HepG2 (cell line): ENCODE measurements at regions not wholly inside any gene's neighbourhood (a gene's known extent, or its start where the extent isn't known, plus 50 kb on each side); places are given as distances from the start of the nearest gene placed in this dataset.

ENCODE experiments used
- ATAC-seq: fragments of 200-7000 bp; cut with Tn5 transposase; 3 replicates; pipeline ENCODE4 v1.9.1; 2020; ENCODE audit warnings: mild to moderate bottlenecking, moderate library complexity
- BruUV-seq: library from RNA; stranded (reverse); fragments of 400-500 nt; replicated peaks from 2 replicates; lab custom pipeline; 2021; lab: Mats Ljungman, UMichigan
- CTCF ChIA-PET: fragments of 300-600 bp; formaldehyde crosslinking; extraction: SDS; loops from one replicate; lab custom pipeline; 2021; ENCODE audit warnings: low total read pairs, inconsistent platforms, low intra/inter-chr PET ratio; lab: Yijun Ruan, JAX
- POLR2A ChIA-PET: fragments of 350-600 bp; sonication (Branson Sonifier 250); formaldehyde crosslinking; loops from one replicate; lab custom pipeline; 2020; ENCODE audit warnings: antibody characterized with exemption, inconsistent platforms; lab: Yijun Ruan, JAX
- DNase-seq: peaks from one replicate; pipeline ENCODE4 v3.0.0-alpha.2; 2015; ENCODE audit warnings: low spot score
- FAIRE-seq: peaks from 3 replicates; lab custom pipeline; 2011; peaks lifted over from hg19 to GRCh38; lab: Jason Lieb, UNC
- H2AFZ ChIP-seq: one replicate; pipeline ENCODE4 v1.6.1; 2011; ENCODE audit warnings: low read length, inconsistent platforms
- H3K27ac ChIP-seq: fragments of 300-600 bp; 3 replicates; pipeline ENCODE4 v1.8.0; 2011; ENCODE audit warnings: mixed run types, mild to moderate bottlenecking, mixed read lengths, low read length, inconsistent platforms; ENCODE audit not compliant: insufficient read depth; ENCODE audit errors: extremely low read length
- H3K27me3 ChIP-seq, 2 experiments: fragments of 200-600 bp in 1 of 2; 2 replicates in 1 of 2; 3 replicates in 1 of 2; pipeline versions ENCODE4 v1.6.0 to v1.8.0; 2011; ENCODE audit warnings: low read length in 2 of 2, mild to moderate bottlenecking in 2 of 2, moderate library complexity in 2 of 2, inconsistent platforms in 1 of 2; ENCODE audit not compliant: insufficient read depth in 2 of 2, control insufficient read depth in 1 of 2
- H3K36me3 ChIP-seq, 2 experiments: fragments of 200-600 bp in 1 of 2; replicated peaks in 1 of 2; 2 replicates in 1 of 2; 3 replicates in 1 of 2; pipeline versions ENCODE4 v1.5.1 to v1.8.0; 2011; ENCODE audit warnings: low read length in 2 of 2, inconsistent platforms in 1 of 2; ENCODE audit not compliant: insufficient read depth in 2 of 2, control insufficient read depth in 1 of 2
- H3K4me1 ChIP-seq: 2 replicates; pipeline ENCODE4 v1.5.1; 2012; ENCODE audit warnings: low read length, inconsistent platforms; ENCODE audit not compliant: insufficient read depth
- H3K4me2 ChIP-seq: 2 replicates; pipeline ENCODE4 v1.6.0; 2011; ENCODE audit warnings: low read depth, low read length, inconsistent platforms
- H3K4me3 ChIP-seq, 3 experiments: fragments of 200-600 bp in 1 of 3; sonication (generic), shearing (Covaris generic) in 1 of 3; replicated peaks in 1 of 3; 2 replicates each; pipeline ENCODE4 v1.5.1; 2011 to 2016; ENCODE audit warnings: low read length in 3 of 3, inconsistent platforms in 2 of 3, low read depth in 2 of 3, mild to moderate bottlenecking in 2 of 3, control low read depth in 1 of 3, mixed read lengths in 1 of 3; ENCODE audit not compliant: insufficient read depth in 1 of 3
- H3K79me2 ChIP-seq: one replicate; pipeline ENCODE4 v1.6.1; 2011; ENCODE audit warnings: low read length, inconsistent platforms; ENCODE audit not compliant: insufficient read depth
- H3K9ac ChIP-seq: 2 replicates; pipeline ENCODE4 v1.6.0; 2011; ENCODE audit warnings: mild to moderate bottlenecking, low read depth, low read length, inconsistent platforms; ENCODE audit not compliant: insufficient read depth
- H3K9me3 ChIP-seq: 2 replicates; pipeline ENCODE4 v1.5.1; 2012; ENCODE audit warnings: mild to moderate bottlenecking, low read length
- H4K20me1 ChIP-seq: 2 replicates; pipeline ENCODE4 v1.6.0; 2011; ENCODE audit warnings: inconsistent platforms, mild to moderate bottlenecking, low read length, moderate library complexity; ENCODE audit not compliant: insufficient read depth
- CBX1 ChIP-seq: IDR thresholded peaks from one replicate; pipeline ENCODE4 v1.6.1; 2016; ENCODE audit warnings: antibody characterized with exemption, low read depth
- CBX2 ChIP-seq, 2 experiments: fragments of 200-600 bp in 1 of 2; sonication (generic); formaldehyde crosslinking in 1 of 2; IDR thresholded peaks; 2 replicates each; pipeline versions ENCODE4 v1.7.0 to v1.8.1; 2018 to 2022; ENCODE audit warnings: low read depth in 2 of 2, low read length in 1 of 2, mild to moderate bottlenecking in 1 of 2, missing genetic modification reagents in 1 of 2
- TCF7L2 ChIP-seq: IDR thresholded peaks from 2 replicates; pipeline ENCODE4 v1.6.1; 2011; ENCODE audit warnings: mild to moderate bottlenecking, low read depth, low read length, moderate library complexity
- WGBS: methylation state at CpG from one replicate; pipeline ENCODE4 v1.1.6; 2017; ENCODE audit warnings: low lambda C conversion rate; 5-methylcytosine and 5-hydroxymethylcytosine counted together
- in situ Hi-C: cut with HindIII; loops from 2 replicates; pipeline ENCODE4 v1.10.0; 2017; ENCODE audit warnings: low pct_unique_long_range_greater_than_20kb; ENCODE audit not compliant: extremely low pct_ligation_motif_present
- intact Hi-C: fragments of 100-400 bp; cut with micrococcal nuclease; formaldehyde crosslinking; loops from one replicate; pipeline ENCODE4 v1.10.0; 2022; ENCODE audit not compliant: unreplicated experiment
- TF ChIP-seq, protein P1 (sequence below): IDR thresholded peaks from 2 replicates; pipeline ENCODE4 v1.6.1; 2016; ENCODE audit warnings: missing compliant biosample characterization, missing genetic modification reagents, borderline replicate concordance
- TF ChIP-seq, protein P2 (sequence below): sonication (generic); formaldehyde crosslinking; IDR thresholded peaks from 2 replicates; pipeline ENCODE4 v1.4.0; 2020; ENCODE audit warnings: mild to moderate bottlenecking, missing genetic modification reagents

DNA sequence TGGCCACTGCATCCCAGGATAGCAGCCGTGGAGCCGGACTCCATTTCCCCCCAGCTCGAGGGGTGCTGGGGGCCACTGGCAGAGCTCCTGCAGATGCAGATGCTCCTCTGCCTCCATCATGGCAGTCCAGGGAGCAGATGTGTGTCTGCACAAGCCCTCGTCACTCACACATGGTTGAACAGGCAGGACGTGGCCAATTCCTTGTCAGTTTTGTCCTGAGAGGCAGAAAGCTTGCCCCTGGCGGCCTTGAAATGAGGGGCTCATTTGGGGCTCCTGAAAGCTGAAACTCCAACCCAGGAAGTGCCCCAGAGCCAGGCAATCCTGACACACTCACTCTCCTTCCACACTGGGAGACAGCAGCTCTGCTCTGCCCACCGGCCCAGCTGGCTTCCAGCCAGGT, 100.9 kb upstream of the C14orf180 start (continued):
- TF ChIP-seq, protein P1, sequence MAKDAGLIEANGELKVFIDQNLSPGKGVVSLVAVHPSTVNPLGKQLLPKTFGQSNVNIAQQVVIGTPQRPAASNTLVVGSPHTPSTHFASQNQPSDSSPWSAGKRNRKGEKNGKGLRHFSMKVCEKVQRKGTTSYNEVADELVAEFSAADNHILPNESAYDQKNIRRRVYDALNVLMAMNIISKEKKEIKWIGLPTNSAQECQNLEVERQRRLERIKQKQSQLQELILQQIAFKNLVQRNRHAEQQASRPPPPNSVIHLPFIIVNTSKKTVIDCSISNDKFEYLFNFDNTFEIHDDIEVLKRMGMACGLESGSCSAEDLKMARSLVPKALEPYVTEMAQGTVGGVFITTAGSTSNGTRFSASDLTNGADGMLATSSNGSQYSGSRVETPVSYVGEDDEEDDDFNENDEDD (CRISPR knock-in tag): no peak

DNA sequence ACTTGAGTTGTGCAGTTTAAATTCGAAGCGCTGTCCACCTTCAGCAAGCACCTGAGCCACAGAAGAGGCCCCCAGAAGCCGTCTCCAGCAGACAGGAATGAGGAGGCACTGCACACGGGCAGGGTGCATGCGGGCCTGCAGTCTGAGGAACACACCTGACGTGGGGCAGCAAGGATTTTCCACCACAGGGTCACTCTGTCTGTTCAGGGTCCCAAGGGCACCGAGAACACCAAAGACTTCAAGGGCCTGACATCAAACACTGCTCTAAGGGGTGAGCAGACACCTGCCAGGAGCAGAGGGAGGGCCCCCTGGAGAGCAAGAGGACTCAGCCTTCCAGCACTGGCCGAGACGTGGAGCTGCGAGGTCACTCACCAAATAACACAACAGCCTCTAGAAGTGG, 99.7 kb upstream of the C14orf180 start:
- H3K9ac ChIP-seq: no peak overlapping the region
- H3K79me2 ChIP-seq: no peaks in the 10 kb centered on the region
- POLR2A ChIA-PET: no interaction called here
- no peaks in the 10 kb centered on the region for H3K4me1 ChIP-seq
- CTCF ChIA-PET: no interaction called here
- in situ Hi-C loops (no loop called here), intact Hi-C loops (no loop called here)
- TF ChIP-seq, protein P2, sequence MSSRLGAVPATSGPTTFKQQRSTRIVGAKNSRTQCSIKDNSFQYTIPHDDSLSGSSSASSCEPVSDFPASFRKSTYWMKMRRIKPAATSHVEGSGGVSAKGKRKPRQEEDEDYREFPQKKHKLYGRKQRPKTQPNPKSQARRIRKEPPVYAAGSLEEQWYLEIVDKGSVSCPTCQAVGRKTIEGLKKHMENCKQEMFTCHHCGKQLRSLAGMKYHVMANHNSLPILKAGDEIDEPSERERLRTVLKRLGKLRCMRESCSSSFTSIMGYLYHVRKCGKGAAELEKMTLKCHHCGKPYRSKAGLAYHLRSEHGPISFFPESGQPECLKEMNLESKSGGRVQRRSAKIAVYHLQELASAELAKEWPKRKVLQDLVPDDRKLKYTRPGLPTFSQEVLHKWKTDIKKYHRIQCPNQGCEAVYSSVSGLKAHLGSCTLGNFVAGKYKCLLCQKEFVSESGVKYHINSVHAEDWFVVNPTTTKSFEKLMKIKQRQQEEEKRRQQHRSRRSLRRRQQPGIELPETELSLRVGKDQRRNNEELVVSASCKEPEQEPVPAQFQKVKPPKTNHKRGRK (CRISPR knock-in tag): no peak
- TF ChIP-seq TCF7L2 (no peak), CBX2 (IDR thresholded peaks at IDR 0.05; ENCODE audit: low read depth, low read length) (no peak), CBX2 (CRISPR knock-in tag; IDR thresholded peaks at IDR 0.05; ENCODE audit: low read depth) (no peak), CBX1 (no peak)
- FAIRE-seq (no peak), ATAC-seq (no peak), DNase-seq (no peak)
- BruUV-seq: no TSS peak
- WGBS: 0% methylated on average over 2 of the region's 10 CpGs
- no peak overlapping the region for H3K4me3 ChIP-seq
- peaks cover 2 to 51% of the 10 kb centered on the region in 2 experiments; a peak in 4 of 5 replicates for H3K27me3 ChIP-seq
- H3K27ac ChIP-seq: no peak overlapping the region
- H3K36me3 ChIP-seq: no peaks in the 10 kb centered on the region
- H2AFZ ChIP-seq: no peak overlapping the region
- H3K4me2 ChIP-seq: no peak overlapping the region
- H3K9me3 ChIP-seq: no peaks in the 10 kb centered on the region; the same call in 1 of the 2 replicates
- no peaks in the 10 kb centered on the region for H4K20me1 ChIP-seq
